ENCODE measurements at regions not wholly inside any gene's neighbourhood (a gene's known extent, or its start where the extent isn't known, plus 50 kb on each side); places are given as distances from the start of the nearest gene placed in this dataset.

DNA sequence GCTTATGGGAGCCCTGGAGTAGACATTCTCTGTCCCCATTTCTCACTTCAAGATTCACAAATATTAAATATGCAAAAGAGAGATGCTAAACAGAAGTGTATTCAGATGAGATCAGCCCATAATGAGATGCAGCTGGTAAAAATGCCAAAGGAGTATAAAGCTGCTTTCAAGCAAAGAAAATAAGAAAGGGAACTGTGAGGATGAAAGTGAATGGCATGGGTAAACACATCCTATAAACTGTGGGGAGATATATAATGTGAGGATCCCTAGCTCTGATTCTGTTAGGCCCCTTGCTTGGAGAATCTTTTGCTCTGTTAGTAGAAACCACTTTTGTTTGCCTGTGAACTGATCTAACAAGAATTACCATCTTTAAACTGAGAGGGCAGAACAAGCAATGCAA lies 396.6 kb downstream of the SOX2 start:
- Mint-ChIP-seq H3K4me3 (no peak overlapping the region), H3K9me3 (no peaks in the 10 kb centered on the region), H3K27ac (no peak overlapping the region), H3K4me1 (no peaks in the 10 kb centered on the region), H3K27me3 (no peaks in the 10 kb centered on the region), H3K36me3 (ENCODE audit: low read depth) (no peaks in the 10 kb centered on the region)
- DNase-seq = no peak
- intact Hi-C loops (cut with micrococcal nuclease) = no loop called here

DNA sequence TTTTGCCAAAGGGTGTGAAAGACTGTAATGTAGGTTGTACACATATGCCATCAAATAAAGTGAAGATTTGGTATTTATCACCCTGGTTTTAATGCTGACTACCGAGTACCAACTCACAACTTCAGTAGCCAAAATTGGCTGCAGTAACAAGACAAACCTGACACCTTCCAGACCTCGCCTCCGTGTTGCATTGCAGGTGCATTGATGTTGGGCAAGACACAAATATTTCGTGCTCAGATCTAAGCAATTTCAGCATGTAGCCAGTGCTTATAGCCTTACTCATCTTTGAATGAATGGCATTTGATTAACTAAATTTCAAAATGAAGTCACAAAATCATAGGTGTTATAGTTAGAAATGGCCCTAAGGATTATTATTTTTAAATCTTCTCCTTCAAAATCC lies 400.2 kb downstream of the SOX2 start:
- Mint-ChIP-seq H3K4me1 (no peaks in the 10 kb centered on the region), H3K27ac (no peak overlapping the region), H3K36me3 (ENCODE audit: low read depth) (no peaks in the 10 kb centered on the region), H3K27me3 (no peaks in the 10 kb centered on the region), H3K4me3 (no peak overlapping the region), H3K9me3 (no peaks in the 10 kb centered on the region)
- no peak for DNase-seq
- intact Hi-C loops (cut with micrococcal nuclease) = no loop called here

DNA sequence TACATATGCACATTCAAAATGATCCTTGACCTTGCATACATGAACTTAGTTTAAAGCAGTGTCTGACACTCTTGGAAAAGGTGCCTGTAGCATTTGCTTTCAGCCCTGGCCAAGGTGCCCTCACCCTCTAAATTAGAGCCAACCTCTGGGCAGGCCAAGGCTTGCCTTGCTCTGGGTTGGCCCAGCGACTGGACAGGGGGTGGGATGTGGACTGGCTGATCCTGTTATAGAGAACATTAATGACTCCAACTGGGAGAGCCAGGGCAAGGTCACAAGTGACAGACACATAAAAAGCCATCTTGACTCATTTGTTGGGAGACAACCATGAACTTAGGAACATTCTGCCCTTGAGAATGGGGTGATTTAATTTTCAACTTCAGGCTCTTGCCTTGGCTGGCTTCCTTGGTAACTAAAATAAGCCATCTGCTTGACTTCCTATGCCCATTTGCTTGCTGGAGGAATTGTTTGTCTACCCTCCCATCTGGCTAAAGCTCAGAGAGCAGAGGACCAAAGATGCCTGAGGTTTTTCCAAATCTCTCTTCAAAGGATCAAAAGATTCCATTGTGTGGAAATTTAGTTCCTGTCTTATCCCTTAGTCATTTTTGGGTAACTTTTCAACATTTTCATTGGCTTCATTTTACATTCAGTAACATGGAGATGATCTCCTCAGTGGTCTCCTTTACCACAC lies 403.7 kb downstream of the SOX2 start:
- no peak for DNase-seq
- no peaks in the 10 kb centered on the region for H3K27me3 Mint-ChIP-seq
- no peaks in the 10 kb centered on the region for H3K4me1 Mint-ChIP-seq
- intact Hi-C loops (cut with micrococcal nuclease) = no loop called here
- no peaks in the 10 kb centered on the region for H3K36me3 Mint-ChIP-seq (ENCODE audit: low read depth)
- no peaks in the 10 kb centered on the region for H3K9me3 Mint-ChIP-seq
- no peak overlapping the region for H3K4me3 Mint-ChIP-seq
- no peak overlapping the region for H3K27ac Mint-ChIP-seq

DNA sequence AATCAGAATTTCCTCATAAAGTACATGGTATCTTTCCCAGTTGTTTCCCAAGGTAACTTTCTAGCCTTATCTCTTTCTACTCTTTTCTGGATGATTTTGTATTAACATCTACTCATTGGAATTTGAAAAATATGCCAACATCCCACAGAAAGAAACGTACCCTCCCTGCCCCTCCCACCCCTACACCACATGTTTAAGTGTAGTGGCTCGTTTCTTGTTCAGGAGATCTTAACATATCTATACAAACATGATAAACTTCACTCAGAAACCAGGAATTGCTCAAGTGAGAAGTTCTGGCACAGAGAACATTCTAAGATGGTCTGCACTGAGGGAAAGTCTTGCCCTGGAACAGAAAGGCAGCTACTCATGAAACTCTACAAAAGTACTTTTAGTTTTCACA lies 404.7 kb downstream of the SOX2 start:
- Mint-ChIP-seq H3K27ac (no peak overlapping the region), H3K9me3 (no peaks in the 10 kb centered on the region), H3K4me3 (no peak overlapping the region), H3K27me3 (no peaks in the 10 kb centered on the region), H3K36me3 (ENCODE audit: low read depth) (no peaks in the 10 kb centered on the region), H3K4me1 (no peaks in the 10 kb centered on the region)
- intact Hi-C loops (cut with micrococcal nuclease) = no loop called here
- DNase-seq = no peak

DNA sequence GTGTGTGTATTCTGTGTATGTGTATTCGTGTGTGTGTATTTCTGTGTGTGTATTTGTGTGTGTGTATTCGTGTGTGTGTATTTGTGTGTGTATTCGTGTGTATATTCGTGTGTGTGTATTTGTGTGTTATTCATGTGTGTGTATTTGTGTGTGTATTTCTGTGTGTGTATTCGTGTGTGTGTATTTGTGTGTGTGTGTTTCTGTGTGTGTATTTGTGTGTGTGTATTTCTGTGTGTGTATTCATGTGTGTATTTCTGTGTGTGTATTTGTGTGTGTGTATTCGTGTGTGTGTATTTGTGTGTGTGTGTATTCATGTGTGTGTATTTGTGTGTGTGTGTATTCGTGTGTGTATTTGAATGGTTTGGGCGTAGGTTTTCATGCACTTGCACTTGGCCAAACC lies 405.4 kb downstream of the SOX2 start:
- Mint-ChIP-seq H3K4me3 (no peak overlapping the region), H3K9me3 (no peaks in the 10 kb centered on the region), H3K27me3 (no peaks in the 10 kb centered on the region), H3K4me1 (no peaks in the 10 kb centered on the region), H3K36me3 (ENCODE audit: low read depth) (no peaks in the 10 kb centered on the region), H3K27ac (no peak overlapping the region)
- intact Hi-C loops (cut with micrococcal nuclease) = no loop called here
- DNase-seq = no peak

DNA sequence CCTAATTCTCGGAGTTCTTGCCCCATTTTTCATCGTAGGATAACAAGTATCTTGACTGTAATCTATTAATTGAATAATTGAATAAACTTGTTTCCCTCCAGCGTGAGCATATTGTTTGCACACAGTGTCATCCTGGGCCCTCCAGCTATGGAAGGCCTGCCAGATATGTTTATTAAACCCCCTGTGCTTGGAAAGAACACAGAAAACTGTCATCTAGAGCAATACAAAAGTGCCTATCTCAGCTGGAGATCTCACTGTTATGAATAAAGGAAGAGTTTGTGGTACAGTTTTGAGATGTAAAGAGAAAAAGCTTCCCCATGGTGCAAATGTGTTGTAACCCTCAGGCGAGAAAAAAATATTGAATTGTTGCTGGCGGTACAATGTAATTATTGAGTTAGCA lies 405.9 kb downstream of the SOX2 start:
- DNase-seq = no peak
- H3K9me3 Mint-ChIP-seq = no peaks in the 10 kb centered on the region
- H3K36me3 Mint-ChIP-seq (ENCODE audit: low read depth) = no peaks in the 10 kb centered on the region
- H3K4me1 Mint-ChIP-seq = no peaks in the 10 kb centered on the region
- intact Hi-C loops (cut with micrococcal nuclease) = no loop called here
- H3K27me3 Mint-ChIP-seq = no peaks in the 10 kb centered on the region
- no peak overlapping the region for H3K4me3 Mint-ChIP-seq
- no peak overlapping the region for H3K27ac Mint-ChIP-seq

DNA sequence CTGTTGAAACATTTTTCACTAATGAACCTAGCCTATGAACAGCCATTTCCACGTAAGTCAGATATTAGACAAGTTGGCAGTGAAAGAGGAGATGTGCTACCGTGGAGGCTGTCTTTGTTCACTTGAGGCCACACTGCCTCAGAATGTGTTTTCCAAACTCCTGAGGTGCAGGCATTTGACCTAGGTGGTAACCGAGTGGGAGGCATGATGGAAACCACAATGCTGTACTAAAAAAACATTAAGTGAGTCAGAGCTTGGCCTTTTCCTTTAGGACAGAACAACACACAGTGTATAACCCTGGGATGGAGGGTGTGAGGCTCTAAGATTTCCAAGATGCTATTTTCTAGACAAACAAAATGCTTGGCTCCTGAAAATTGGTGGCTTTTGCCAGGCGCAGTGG lies 406.3 kb downstream of the SOX2 start:
- Mint-ChIP-seq H3K36me3 (ENCODE audit: low read depth) (no peaks in the 10 kb centered on the region), H3K4me1 (no peaks in the 10 kb centered on the region), H3K27me3 (no peaks in the 10 kb centered on the region), H3K9me3 (no peaks in the 10 kb centered on the region), H3K4me3 (no peak overlapping the region), H3K27ac (no peak overlapping the region)
- intact Hi-C loops (cut with micrococcal nuclease) = no loop called here
- no peak for DNase-seq

DNA sequence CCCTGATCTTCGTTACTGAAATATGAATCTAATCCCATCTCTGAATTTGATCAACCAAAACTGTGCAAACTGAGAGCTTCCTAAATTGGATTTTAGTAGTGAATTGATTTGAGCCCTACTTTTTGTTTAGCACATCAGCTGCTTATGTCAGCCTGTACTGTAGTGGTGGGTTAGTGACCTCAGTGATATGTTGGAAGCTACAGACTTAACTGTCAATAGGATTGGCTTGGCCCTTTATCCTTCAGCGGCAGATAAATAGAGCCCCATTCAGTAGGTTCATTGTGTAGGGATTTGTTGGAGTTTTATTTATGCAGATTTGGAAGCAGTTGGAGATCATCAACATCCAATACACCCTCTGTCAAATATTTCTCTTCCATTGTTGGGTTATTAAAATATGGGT lies 409.7 kb downstream of the SOX2 start:
- H3K4me3 Mint-ChIP-seq = no peak overlapping the region

DNA sequence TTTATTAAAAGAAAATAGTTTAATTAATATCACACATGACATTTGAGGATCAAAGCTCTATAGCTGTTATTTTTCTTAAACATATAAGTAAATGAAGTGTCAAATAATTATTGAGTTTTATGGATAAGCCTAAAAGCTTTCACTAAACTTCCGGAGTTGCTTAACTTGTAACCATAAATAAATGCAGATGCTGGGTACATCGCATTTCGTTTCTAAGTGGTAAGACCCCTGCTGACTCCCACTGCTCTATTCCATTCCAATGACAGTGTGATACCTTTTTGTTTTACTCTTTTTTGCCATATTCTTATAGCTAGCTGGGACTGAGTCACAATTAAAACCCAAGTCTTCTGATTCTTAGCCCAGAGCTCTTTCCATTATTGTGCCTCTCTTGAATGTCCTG lies 411.1 kb downstream of the SOX2 start:
- Mint-ChIP-seq H3K9me3 (no peaks in the 10 kb centered on the region), H3K27ac (no peak overlapping the region), H3K27me3 (no peaks in the 10 kb centered on the region), H3K4me1 (no peaks in the 10 kb centered on the region), H3K36me3 (ENCODE audit: low read depth) (no peaks in the 10 kb centered on the region), H3K4me3 (no peak overlapping the region)
- intact Hi-C loops (cut with micrococcal nuclease) = no loop called here
- DNase-seq = no peak

More for the DNA sequence above, 409.7 kb downstream of the SOX2 start:
- no peaks in the 10 kb centered on the region for H3K36me3 Mint-ChIP-seq (ENCODE audit: low read depth)
- H3K27ac Mint-ChIP-seq = no peak overlapping the region
- DNase-seq = no peak
- H3K9me3 Mint-ChIP-seq = no peaks in the 10 kb centered on the region
- no peaks in the 10 kb centered on the region for H3K27me3 Mint-ChIP-seq
- H3K4me1 Mint-ChIP-seq = no peaks in the 10 kb centered on the region
- intact Hi-C loops (cut with micrococcal nuclease) = no loop called here

DNA sequence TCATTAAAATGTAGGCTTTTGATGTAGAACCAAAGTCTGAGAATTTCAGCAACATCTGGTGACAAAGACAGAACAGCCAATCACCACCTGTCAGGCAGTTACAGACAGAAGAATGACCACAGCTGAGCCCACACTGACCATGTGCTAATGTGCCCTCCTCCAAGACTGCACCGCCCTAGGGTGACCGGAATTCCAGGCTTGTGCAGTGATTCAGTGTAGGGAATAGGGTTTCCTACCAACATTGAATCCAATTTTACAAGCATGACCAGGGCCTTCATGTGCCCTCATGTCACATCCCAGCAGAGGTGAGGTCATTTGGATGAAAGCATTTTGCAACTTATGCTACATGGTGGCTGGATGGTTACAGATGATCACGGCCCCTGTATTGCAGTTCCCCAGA lies 412.5 kb downstream of the SOX2 start:
- intact Hi-C loops (cut with micrococcal nuclease) = no loop called here
- no peak overlapping the region for H3K4me3 Mint-ChIP-seq
- no peaks in the 10 kb centered on the region for H3K9me3 Mint-ChIP-seq
- H3K27me3 Mint-ChIP-seq = no peaks in the 10 kb centered on the region
- DNase-seq = no peak
- H3K36me3 Mint-ChIP-seq (ENCODE audit: low read depth) = no peaks in the 10 kb centered on the region
- no peaks in the 10 kb centered on the region for H3K4me1 Mint-ChIP-seq
- no peak overlapping the region for H3K27ac Mint-ChIP-seq

DNA sequence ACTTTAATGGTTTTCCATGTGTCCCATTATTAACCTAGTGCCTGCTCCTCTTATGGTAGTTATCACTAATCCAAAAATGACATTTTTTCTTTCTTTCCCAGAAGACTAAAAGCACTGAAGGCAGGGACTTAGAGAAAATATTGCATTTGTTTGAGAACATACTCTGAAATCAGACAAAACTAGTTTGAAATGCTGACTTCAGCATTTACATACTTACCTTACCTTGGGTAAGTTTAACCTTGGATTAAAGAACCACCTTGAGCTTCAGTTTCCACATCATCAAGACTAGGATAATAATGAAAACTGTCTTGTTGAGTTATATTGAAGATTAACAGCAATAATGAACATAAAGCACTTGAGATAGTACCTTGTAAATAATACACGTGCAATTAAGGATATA lies 413.0 kb downstream of the SOX2 start:
- H3K36me3 Mint-ChIP-seq (ENCODE audit: low read depth) = no peaks in the 10 kb centered on the region
- no peaks in the 10 kb centered on the region for H3K27me3 Mint-ChIP-seq
- H3K4me3 Mint-ChIP-seq = no peak overlapping the region
- H3K27ac Mint-ChIP-seq = no peak overlapping the region
- intact Hi-C loops (cut with micrococcal nuclease) = no loop called here
- no peaks in the 10 kb centered on the region for H3K9me3 Mint-ChIP-seq
- no peaks in the 10 kb centered on the region for H3K4me1 Mint-ChIP-seq
- no peak for DNase-seq

DNA sequence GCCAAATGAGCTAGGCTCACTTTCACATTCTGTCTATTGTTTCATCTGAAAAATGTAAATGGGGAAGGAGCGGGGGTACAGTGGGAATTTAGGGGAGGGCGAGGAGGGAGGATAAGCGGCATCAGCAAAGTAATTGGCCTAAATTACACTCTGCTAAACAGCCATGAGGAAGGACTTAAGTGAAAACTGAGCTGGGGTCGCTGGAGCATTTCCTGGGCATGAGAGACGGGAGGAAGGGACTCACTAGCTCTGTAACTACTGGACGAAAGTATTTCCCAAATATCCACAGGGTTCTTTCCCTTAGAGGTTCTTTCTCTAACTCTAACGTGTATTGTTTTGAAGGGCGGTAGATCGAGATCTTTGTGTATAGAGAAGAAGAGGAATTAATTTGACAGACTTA lies 418.0 kb downstream of the SOX2 start:
- no peaks in the 10 kb centered on the region for H3K36me3 Mint-ChIP-seq (ENCODE audit: low read depth)

DNA sequence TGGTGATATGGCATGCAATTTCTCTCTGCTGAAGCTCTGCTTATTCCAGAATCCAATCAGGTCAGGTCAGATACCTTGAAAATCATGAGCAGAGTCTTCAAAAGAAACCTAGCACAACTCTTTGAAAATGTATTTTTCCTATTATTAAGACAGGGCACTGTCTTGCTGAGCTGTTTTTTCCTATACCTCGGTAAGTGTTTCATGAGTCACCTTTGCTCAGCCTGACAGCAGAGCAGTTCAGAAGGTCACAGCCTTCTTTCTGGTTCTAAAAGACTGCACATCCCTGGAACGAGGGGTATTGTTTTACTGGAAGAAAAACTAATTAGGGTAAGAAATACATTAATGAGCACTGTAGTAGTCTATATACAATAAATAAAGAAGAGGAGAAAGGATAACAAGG lies 422.0 kb downstream of the SOX2 start:
- no peaks in the 10 kb centered on the region for H3K36me3 Mint-ChIP-seq (ENCODE audit: low read depth)
- no peaks in the 10 kb centered on the region for H3K27me3 Mint-ChIP-seq
- no peaks in the 10 kb centered on the region for H3K9me3 Mint-ChIP-seq
- intact Hi-C loops (cut with micrococcal nuclease) = no loop called here
- H3K4me3 Mint-ChIP-seq = no peak overlapping the region
- no peaks in the 10 kb centered on the region for H3K4me1 Mint-ChIP-seq
- no peak for DNase-seq
- H3K27ac Mint-ChIP-seq = no peak overlapping the region

More for the DNA sequence above, 418.0 kb downstream of the SOX2 start:
- Mint-ChIP-seq H3K4me1 (no peaks in the 10 kb centered on the region), H3K27ac (no peak overlapping the region), H3K27me3 (no peaks in the 10 kb centered on the region), H3K9me3 (no peaks in the 10 kb centered on the region), H3K4me3 (no peak overlapping the region)
- intact Hi-C loops (cut with micrococcal nuclease) = no loop called here
- no peak for DNase-seq

DNA sequence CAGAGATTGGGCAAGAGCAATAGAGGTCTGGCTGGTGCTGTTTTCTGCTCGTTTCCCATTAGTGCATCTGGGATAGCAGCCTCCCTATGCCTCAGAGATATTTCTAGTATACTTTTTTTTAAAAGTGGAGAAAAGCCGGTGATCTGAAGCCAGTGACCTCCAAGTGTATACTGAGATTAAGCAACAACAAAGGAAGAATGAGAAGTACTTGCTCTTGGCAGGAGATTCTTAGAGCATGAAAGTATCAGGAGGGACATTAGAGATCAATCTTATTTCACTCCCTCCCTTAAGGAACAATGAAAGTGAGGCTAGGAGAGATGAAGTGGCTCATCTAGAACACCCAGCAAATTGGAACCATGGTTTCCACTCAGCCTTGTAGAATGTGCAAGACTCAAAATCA lies 423.3 kb downstream of the SOX2 start:
- intact Hi-C loops (cut with micrococcal nuclease) = no loop called here
- no peaks in the 10 kb centered on the region for H3K27me3 Mint-ChIP-seq
- no peaks in the 10 kb centered on the region for H3K9me3 Mint-ChIP-seq

More for the DNA sequence above, 423.3 kb downstream of the SOX2 start:
- H3K4me3 Mint-ChIP-seq = no peak overlapping the region
- H3K27ac Mint-ChIP-seq = no peak overlapping the region
- no peaks in the 10 kb centered on the region for H3K36me3 Mint-ChIP-seq (ENCODE audit: low read depth)
- no peak for DNase-seq
- H3K4me1 Mint-ChIP-seq = no peaks in the 10 kb centered on the region
